ENCODE measurements at regions not wholly inside any gene's neighbourhood (a gene's known extent, or its start where the extent isn't known, plus 50 kb on each side); places are given as distances from the start of the nearest gene placed in this dataset.
"Not testable (repeated sequence)": the region's sequence is repeated elsewhere in the genome, so short reads cannot be mapped to it uniquely, and the experiment has no call there.

DNA sequence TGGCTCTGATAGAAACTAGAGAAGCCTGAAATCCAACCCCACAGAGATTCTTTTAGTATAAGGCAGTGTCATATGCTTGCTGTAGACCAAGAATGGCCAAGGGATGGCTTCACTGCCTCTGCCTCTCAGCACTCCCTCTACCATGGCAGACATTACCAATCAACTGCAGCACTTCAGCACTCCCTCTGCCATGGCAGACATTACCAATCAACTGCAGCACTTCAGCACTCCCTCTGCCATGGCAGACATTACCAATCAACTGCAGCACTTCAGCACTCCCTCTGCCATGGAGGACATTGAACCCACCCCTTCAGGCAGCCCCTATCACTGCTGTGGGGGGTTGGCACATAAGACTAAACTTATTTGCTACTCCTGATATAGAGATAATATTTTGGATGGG lies 287.8 kb downstream of the AACS start:
- TF ChIP-seq, protein P1, sequence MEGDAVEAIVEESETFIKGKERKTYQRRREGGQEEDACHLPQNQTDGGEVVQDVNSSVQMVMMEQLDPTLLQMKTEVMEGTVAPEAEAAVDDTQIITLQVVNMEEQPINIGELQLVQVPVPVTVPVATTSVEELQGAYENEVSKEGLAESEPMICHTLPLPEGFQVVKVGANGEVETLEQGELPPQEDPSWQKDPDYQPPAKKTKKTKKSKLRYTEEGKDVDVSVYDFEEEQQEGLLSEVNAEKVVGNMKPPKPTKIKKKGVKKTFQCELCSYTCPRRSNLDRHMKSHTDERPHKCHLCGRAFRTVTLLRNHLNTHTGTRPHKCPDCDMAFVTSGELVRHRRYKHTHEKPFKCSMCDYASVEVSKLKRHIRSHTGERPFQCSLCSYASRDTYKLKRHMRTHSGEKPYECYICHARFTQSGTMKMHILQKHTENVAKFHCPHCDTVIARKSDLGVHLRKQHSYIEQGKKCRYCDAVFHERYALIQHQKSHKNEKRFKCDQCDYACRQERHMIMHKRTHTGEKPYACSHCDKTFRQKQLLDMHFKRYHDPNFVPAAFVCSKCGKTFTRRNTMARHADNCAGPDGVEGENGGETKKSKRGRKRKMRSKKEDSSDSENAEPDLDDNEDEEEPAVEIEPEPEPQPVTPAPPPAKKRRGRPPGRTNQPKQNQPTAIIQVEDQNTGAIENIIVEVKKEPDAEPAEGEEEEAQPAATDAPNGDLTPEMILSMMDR (conservative IDR thresholded peaks at IDR 0.05; ENCODE audit: low read depth in 2 of 2), result not testable (repeated sequence)
- TF ChIP-seq EZH2 (IDR thresholded peaks at IDR 0.05; ENCODE audit: low read depth, unreplicated experiment), result not testable (repeated sequence)
- TF ChIP-seq, protein P2, sequence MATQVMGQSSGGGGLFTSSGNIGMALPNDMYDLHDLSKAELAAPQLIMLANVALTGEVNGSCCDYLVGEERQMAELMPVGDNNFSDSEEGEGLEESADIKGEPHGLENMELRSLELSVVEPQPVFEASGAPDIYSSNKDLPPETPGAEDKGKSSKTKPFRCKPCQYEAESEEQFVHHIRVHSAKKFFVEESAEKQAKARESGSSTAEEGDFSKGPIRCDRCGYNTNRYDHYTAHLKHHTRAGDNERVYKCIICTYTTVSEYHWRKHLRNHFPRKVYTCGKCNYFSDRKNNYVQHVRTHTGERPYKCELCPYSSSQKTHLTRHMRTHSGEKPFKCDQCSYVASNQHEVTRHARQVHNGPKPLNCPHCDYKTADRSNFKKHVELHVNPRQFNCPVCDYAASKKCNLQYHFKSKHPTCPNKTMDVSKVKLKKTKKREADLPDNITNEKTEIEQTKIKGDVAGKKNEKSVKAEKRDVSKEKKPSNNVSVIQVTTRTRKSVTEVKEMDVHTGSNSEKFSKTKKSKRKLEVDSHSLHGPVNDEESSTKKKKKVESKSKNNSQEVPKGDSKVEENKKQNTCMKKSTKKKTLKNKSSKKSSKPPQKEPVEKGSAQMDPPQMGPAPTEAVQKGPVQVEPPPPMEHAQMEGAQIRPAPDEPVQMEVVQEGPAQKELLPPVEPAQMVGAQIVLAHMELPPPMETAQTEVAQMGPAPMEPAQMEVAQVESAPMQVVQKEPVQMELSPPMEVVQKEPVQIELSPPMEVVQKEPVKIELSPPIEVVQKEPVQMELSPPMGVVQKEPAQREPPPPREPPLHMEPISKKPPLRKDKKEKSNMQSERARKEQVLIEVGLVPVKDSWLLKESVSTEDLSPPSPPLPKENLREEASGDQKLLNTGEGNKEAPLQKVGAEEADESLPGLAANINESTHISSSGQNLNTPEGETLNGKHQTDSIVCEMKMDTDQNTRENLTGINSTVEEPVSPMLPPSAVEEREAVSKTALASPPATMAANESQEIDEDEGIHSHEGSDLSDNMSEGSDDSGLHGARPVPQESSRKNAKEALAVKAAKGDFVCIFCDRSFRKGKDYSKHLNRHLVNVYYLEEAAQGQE (IDR thresholded peaks at IDR 0.05; ENCODE audit: unreplicated experiment), result not testable (repeated sequence)
